KMS-11 (cell line): ENCODE measurements at regions not wholly inside any gene's neighbourhood (a gene's known extent, or its start where the extent isn't known, plus 50 kb on each side); places are given as distances from the start of the nearest gene placed in this dataset.

Experiments
- H2AFZ ChIP-seq: fragments of 200-600 bp; sonication (generic); 2 replicates; pipeline ENCODE4 v1.6.1; 2016; ENCODE audit warnings: antibody characterized with exemption, mixed run types, low read depth
- H3K27ac ChIP-seq: fragments of 200-600 bp; sonication (generic); 2 replicates; pipeline ENCODE4 v1.6.1; 2016; ENCODE audit warnings: mild to moderate bottlenecking, mixed run types
- H3K27me3 ChIP-seq: fragments of 200-600 bp; sonication (generic); 2 replicates; pipeline ENCODE4 v1.6.1; 2017; ENCODE audit warnings: mild to moderate bottlenecking, low read depth, mixed run types, moderate library complexity; ENCODE audit not compliant: insufficient read depth
- H3K36me3 ChIP-seq: fragments of 200-600 bp; sonication (generic); 2 replicates; pipeline ENCODE4 v1.6.1; 2017; ENCODE audit warnings: mild to moderate bottlenecking, mixed run types; ENCODE audit not compliant: insufficient read depth
- H3K4me1 ChIP-seq: fragments of 200-600 bp; sonication (generic); 2 replicates; pipeline ENCODE4 v1.6.1; 2016; ENCODE audit warnings: mild to moderate bottlenecking, low read depth, mixed run types; ENCODE audit not compliant: poor library complexity, severe bottlenecking
- H3K4me2 ChIP-seq: fragments of 200-600 bp; sonication (generic); 2 replicates; pipeline ENCODE4 v1.7.0; 2016; ENCODE audit warnings: mild to moderate bottlenecking, mixed run types
- H3K4me3 ChIP-seq: fragments of 200-600 bp; sonication (generic); IDR thresholded peaks from 2 replicates; pipeline ENCODE4 v1.6.1; 2017; ENCODE audit warnings: low read depth, low read length, mixed read lengths; ENCODE audit not compliant: insufficient read depth
- H3K79me2 ChIP-seq: fragments of 200-600 bp; sonication (generic); 2 replicates; pipeline ENCODE4 v1.6.1; 2016; ENCODE audit warnings: low read depth, mixed run types; ENCODE audit not compliant: insufficient read depth
- H3K9ac ChIP-seq: fragments of 200-600 bp; sonication (generic); 2 replicates; pipeline ENCODE4 v1.6.1; 2016; ENCODE audit warnings: mild to moderate bottlenecking, mixed run types
- H4K20me1 ChIP-seq: fragments of 200-600 bp; sonication (generic); 2 replicates; pipeline ENCODE4 v1.6.1; 2016; ENCODE audit warnings: mild to moderate bottlenecking, mixed run types; ENCODE audit not compliant: insufficient read depth
- CTCF ChIP-seq: fragments of 200-600 bp; sonication (generic); conservative IDR thresholded peaks from 2 replicates; pipeline ENCODE4 v1.6.1; 2017; ENCODE audit warnings: low read depth, mild to moderate bottlenecking, antibody characterized with exemption, low read length, moderate library complexity, mixed read lengths

- Histone ChIP-seq H3K79me2 (no peaks in the 10 kb centered on the region), H4K20me1 (no peaks in the 10 kb centered on the region), H2AFZ (no peak overlapping the region), H3K27me3 (no peaks in the 10 kb centered on the region), H3K36me3 (no peaks in the 10 kb centered on the region), H3K4me1 (no peaks in the 10 kb centered on the region), H3K4me3 (no peak overlapping the region), H3K4me2 (no peak overlapping the region), H3K9ac (no peak overlapping the region), H3K27ac (no peak overlapping the region)
- TF ChIP-seq CTCF, result no peak
Observed at GRCh38 chr2:58768715-58769080, 527.6 kb upstream of the FANCL start.

DNA sequence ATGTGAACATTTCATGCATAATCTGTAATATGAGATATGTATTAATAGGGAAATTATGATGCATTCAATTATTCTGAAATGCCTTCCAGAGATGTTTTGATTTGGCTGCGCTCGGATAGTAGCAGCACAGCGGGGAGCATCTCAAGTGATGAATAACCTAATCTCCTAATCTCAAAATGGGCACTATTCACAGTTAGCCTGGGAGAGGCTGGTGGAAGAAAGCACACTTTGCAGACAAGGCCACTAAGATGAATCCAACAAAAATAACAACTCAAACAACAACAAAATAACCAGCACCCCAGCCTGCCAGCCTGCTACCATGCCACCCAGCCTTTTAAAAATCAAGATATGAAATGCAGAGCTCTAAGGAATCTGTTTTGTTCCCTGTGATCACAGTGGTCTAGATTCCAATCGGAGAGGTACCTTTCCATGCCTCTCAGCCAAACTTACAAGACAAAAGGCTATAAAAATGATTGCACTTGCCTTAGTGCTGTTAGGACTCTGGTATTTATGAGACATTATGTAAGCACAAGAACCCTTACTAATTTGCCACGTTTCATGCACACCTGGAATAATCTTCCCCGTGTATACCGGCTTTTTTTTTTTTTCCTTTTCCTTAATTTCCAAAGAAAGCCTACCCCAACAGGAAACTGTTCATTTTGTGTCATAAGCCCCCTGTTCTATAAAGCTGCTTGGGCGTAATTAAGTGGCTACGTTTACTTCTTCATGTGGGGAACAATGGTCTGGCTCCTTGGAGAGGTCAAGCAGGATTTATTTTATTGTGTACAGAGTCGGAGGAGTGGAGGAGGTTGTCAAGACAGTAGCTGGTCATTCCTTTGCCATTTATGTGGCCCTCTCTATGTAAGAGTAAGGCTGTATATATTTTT is 526.9 kb upstream of the FANCL start:
- no peak overlapping the region for H3K27ac ChIP-seq
- no peak for TF ChIP-seq CTCF
- H3K4me1 ChIP-seq, result no peaks in the 10 kb centered on the region
- H3K27me3 ChIP-seq, result no peaks in the 10 kb centered on the region
- no peaks in the 10 kb centered on the region for H3K79me2 ChIP-seq
- H4K20me1 ChIP-seq, result no peaks in the 10 kb centered on the region
- no peak overlapping the region for H3K4me3 ChIP-seq
- H3K36me3 ChIP-seq, result no peaks in the 10 kb centered on the region
- no peak overlapping the region for H2AFZ ChIP-seq
- no peak overlapping the region for H3K4me2 ChIP-seq
- H3K9ac ChIP-seq, result no peak overlapping the region

DNA sequence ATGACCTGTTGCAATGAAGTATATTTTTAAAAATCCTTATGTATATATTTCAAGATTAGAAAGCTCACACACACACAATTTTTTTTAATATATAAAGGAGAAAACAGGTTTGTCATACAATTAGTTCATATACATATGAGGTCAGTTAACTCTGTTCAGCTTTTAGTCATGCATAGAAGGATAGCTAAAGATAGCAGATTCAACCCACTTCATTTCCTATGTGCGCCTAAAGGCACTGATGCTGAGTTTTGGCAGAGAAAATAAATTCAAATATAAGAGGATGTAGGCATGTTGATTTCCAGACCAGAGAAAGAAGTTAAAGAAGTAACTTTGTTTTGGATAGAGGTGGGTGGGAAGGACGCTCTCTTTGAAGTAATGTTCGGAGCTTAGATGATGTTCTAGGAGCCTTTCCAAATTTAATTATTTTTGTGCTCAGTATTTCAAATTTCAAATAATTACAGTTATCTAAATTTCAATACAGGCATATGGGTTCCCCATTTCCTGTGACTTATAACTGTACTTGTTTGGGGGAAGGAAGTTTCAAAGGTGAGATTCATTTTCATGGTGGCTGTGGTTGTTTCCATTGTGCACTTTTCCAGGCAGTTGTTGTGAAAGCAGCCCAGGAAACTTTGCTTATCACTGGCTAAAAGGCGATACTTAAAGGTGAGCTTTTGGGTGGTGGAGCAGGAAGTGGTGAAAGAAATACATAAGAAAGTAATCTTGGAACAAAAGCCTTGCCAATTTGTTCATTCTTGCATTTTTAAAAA is 523.4 kb upstream of the FANCL start:
- Histone ChIP-seq H3K4me3 (no peak overlapping the region), H3K79me2 (no peaks in the 10 kb centered on the region), H3K27ac (no peak overlapping the region), H3K4me1 (peaks cover 22% of the 10 kb centered on the region), H3K9ac (no peak overlapping the region), H3K4me2 (no peak overlapping the region), H2AFZ (no peak overlapping the region), H3K27me3 (no peaks in the 10 kb centered on the region; the same call in 1 of the 2 replicates), H4K20me1 (no peaks in the 10 kb centered on the region), H3K36me3 (no peaks in the 10 kb centered on the region)
- no peak for TF ChIP-seq CTCF

GRCh38 chr2:58762176-58762781 is 521.2 kb upstream of the FANCL start:
- Histone ChIP-seq H3K27me3 (no peaks in the 10 kb centered on the region; the same call in 1 of the 2 replicates), H2AFZ (no peak overlapping the region), H4K20me1 (no peaks in the 10 kb centered on the region), H3K4me3 (no peak overlapping the region), H3K79me2 (no peaks in the 10 kb centered on the region), H3K4me1 (peaks cover 43% of the 10 kb centered on the region), H3K9ac (no peak overlapping the region), H3K36me3 (no peaks in the 10 kb centered on the region), H3K27ac (no peak overlapping the region), H3K4me2 (peak overlapping the region; percentile 11; the same call in 1 of the 2 replicates)
- peak; percentile 88 for TF ChIP-seq CTCF
